PC-9 (cell line): ENCODE measurements at regions not wholly inside any gene's neighbourhood (a gene's known extent, or its start where the extent isn't known, plus 50 kb on each side); places are given as distances from the start of the nearest gene placed in this dataset.

Experiments used
- BruUV-seq: library from RNA; stranded (reverse); fragments of 400-500 nt; replicated peaks from 2 replicates; lab custom pipeline; 2021; lab: Mats Ljungman, UMichigan
- CTCF ChIA-PET: fragments of 300-600 bp; sonication (Branson Sonifier 250); formaldehyde crosslinking; loops from one replicate; lab custom pipeline; 2022; ENCODE audit warnings: antibody characterized with exemption; lab: Charles Lee
- POLR2A ChIA-PET: fragments of 300-600 bp; sonication (Branson Sonifier 250); formaldehyde crosslinking; loops from one replicate; lab custom pipeline; 2022; ENCODE audit warnings: antibody characterized with exemption; ENCODE audit not compliant: unreplicated experiment; lab: Charles Lee
- DNase-seq, 2 experiments: peaks; one replicate each; pipeline versions ENCODE4 v3.0.0 to v3.0.0-alpha.2; 2015 to 2022; ENCODE audit warnings: mixed read lengths in 1 of 2
- H2AFZ ChIP-seq: fragments of 200-600 bp; sonication (generic); 2 replicates; pipeline ENCODE4 v1.8.1; 2017; ENCODE audit warnings: antibody characterized with exemption
- H3F3A ChIP-seq: fragments of 200-600 bp; sonication (generic); 2 replicates; pipeline ENCODE4 v1.8.1; 2017; ENCODE audit warnings: antibody characterized with exemption, mild to moderate bottlenecking, low read depth; ENCODE audit not compliant: insufficient read depth
- H3K27ac ChIP-seq: fragments of 200-600 bp; sonication (generic); 2 replicates; pipeline ENCODE4 v1.6.1; 2016; ENCODE audit warnings: mixed run types
- H3K27me3 ChIP-seq: fragments of 200-600 bp; sonication (generic); 2 replicates; pipeline ENCODE4 v1.6.1; 2016; ENCODE audit warnings: low read depth, mixed run types; ENCODE audit not compliant: insufficient read depth
- H3K36me3 ChIP-seq: fragments of 200-600 bp; sonication (generic); 2 replicates; pipeline ENCODE4 v1.6.1; 2016; ENCODE audit warnings: low read depth, mixed run types
- H3K4me1 ChIP-seq: fragments of 200-600 bp; sonication (generic); replicated peaks from 2 replicates; pipeline ENCODE4 v1.6.1; 2016; ENCODE audit warnings: mixed run types; ENCODE audit not compliant: insufficient read depth
- H3K4me2 ChIP-seq: fragments of 200-600 bp; sonication (generic); 2 replicates; pipeline ENCODE4 v1.6.1; 2017; ENCODE audit warnings: mixed run types
- H3K4me3 ChIP-seq: fragments of 200-600 bp; sonication (generic); 2 replicates; pipeline ENCODE4 v1.6.1; 2016; ENCODE audit warnings: mixed run types
- H3K79me2 ChIP-seq: fragments of 200-600 bp; sonication (generic); 2 replicates; pipeline ENCODE4 v1.6.1; 2017; ENCODE audit warnings: low read depth, mixed run types
- H3K9me2 ChIP-seq: fragments of 200-600 bp; sonication (generic); 2 replicates; pipeline ENCODE4 v1.8.1; 2017; ENCODE audit warnings: mild to moderate bottlenecking; ENCODE audit not compliant: insufficient read depth
- H3K9me3 ChIP-seq: fragments of 200-600 bp; sonication (generic); 2 replicates; pipeline ENCODE4 v1.8.1; 2016; ENCODE audit warnings: low read depth; ENCODE audit not compliant: insufficient read depth
- H4K20me1 ChIP-seq: fragments of 200-600 bp; sonication (generic); 2 replicates; pipeline ENCODE4 v1.8.1; 2017; ENCODE audit not compliant: insufficient read depth
- EZH2 ChIP-seq: fragments of 200-600 bp; sonication (generic); IDR thresholded peaks from 2 replicates; pipeline ENCODE4 v1.8.0; 2017; ENCODE audit warnings: antibody characterized with exemption, low read depth
- intact Hi-C: fragments of 100-400 bp; cut with micrococcal nuclease; formaldehyde crosslinking; loops from one replicate; pipeline ENCODE4 v1.10.0; 2022; ENCODE audit not compliant: unreplicated experiment
- TF ChIP-seq, protein P1 (sequence below): fragments of 200-600 bp; sonication (generic); conservative IDR thresholded peaks from 2 replicates; pipeline ENCODE4 v1.6.1; 2017; ENCODE audit warnings: mixed run types, antibody characterized with exemption, mild to moderate bottlenecking, moderate library complexity

DNA sequence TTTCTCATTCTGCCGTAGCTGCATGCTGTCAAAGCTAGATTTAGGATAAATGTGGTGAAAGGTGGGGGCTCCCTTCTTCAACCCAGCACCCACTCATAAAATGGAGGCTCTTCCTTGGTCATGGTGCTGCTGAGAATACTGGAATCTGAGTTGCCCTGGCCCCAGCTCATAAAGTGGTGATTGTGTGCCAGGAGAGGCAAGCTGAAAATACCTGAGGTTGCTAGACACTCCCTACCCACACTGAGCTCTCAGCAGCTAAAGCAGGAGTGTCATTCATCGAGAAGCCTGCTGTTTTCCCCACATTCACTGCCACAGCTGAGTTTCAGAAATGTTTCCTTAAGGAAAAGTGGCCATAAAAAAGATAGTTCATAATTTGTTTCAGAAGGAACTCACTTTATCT is 297.1 kb upstream of the RBMS1 start:
- H3K36me3 ChIP-seq = no peaks in the 10 kb centered on the region
- H3K9me3 ChIP-seq = no peaks in the 10 kb centered on the region
- no peak overlapping the region for H3K4me3 ChIP-seq
- POLR2A ChIA-PET = no interaction called here
- no peaks in the 10 kb centered on the region for H3K9me2 ChIP-seq
- no peaks in the 10 kb centered on the region for H3F3A ChIP-seq
- no peak overlapping the region for H2AFZ ChIP-seq
- no peaks in the 10 kb centered on the region for H3K79me2 ChIP-seq
- no peak overlapping the region for H3K4me2 ChIP-seq
- H3K4me1 ChIP-seq = no peaks in the 10 kb centered on the region; the same call in 1 of the 2 replicates
- H4K20me1 ChIP-seq = no peaks in the 10 kb centered on the region
- no TSS peak for BruUV-seq
- CTCF ChIA-PET = no interaction called here
- no peak for DNase-seq
- TF ChIP-seq, protein P1, sequence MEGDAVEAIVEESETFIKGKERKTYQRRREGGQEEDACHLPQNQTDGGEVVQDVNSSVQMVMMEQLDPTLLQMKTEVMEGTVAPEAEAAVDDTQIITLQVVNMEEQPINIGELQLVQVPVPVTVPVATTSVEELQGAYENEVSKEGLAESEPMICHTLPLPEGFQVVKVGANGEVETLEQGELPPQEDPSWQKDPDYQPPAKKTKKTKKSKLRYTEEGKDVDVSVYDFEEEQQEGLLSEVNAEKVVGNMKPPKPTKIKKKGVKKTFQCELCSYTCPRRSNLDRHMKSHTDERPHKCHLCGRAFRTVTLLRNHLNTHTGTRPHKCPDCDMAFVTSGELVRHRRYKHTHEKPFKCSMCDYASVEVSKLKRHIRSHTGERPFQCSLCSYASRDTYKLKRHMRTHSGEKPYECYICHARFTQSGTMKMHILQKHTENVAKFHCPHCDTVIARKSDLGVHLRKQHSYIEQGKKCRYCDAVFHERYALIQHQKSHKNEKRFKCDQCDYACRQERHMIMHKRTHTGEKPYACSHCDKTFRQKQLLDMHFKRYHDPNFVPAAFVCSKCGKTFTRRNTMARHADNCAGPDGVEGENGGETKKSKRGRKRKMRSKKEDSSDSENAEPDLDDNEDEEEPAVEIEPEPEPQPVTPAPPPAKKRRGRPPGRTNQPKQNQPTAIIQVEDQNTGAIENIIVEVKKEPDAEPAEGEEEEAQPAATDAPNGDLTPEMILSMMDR = no peak
- no peak for TF ChIP-seq EZH2
- intact Hi-C loops = no loop called here
- H3K27ac ChIP-seq = no peak overlapping the region
- no peaks in the 10 kb centered on the region for H3K27me3 ChIP-seq

- no peak for TF ChIP-seq EZH2
- TF ChIP-seq, protein P1 = no peak
- intact Hi-C loops = no loop called here
- DNase-seq = no peak
- Histone ChIP-seq H3K79me2 (no peaks in the 10 kb centered on the region), H3K36me3 (no peaks in the 10 kb centered on the region), H3K27ac (no peak overlapping the region), H2AFZ (no peak overlapping the region), H3K27me3 (no peaks in the 10 kb centered on the region), H3K4me3 (no peak overlapping the region), H3K9me3 (no peaks in the 10 kb centered on the region), H3K4me1 (no peaks in the 10 kb centered on the region; the same call in 1 of the 2 replicates), H4K20me1 (no peaks in the 10 kb centered on the region), H3K4me2 (no peak overlapping the region), H3K9me2 (no peaks in the 10 kb centered on the region), H3F3A (no peaks in the 10 kb centered on the region)
- POLR2A ChIA-PET = no interaction called here
- CTCF ChIA-PET = no interaction called here
- BruUV-seq = no TSS peak
Measured at GRCh38 chr2:160791884-160792283, 298.3 kb upstream of the RBMS1 start.

GRCh38 chr2:160792837-160793236 is 299.2 kb upstream of the RBMS1 start:
- POLR2A ChIA-PET = interaction anchor here (0.5 to 0.7 kb wide), 2 partner anchors 51 to 165 kb away, joined by 3 to 11 read pairs; no protein-coding TSS in a partner anchor
- Histone ChIP-seq H3K4me1 (no peaks in the 10 kb centered on the region; the same call in 1 of the 2 replicates), H3K36me3 (no peaks in the 10 kb centered on the region), H4K20me1 (no peaks in the 10 kb centered on the region), H3K4me2 (no peak overlapping the region), H3K4me3 (no peak overlapping the region), H2AFZ (no peak overlapping the region), H3K9me3 (no peaks in the 10 kb centered on the region), H3F3A (no peaks in the 10 kb centered on the region), H3K9me2 (no peaks in the 10 kb centered on the region), H3K79me2 (no peaks in the 10 kb centered on the region), H3K27ac (no peak overlapping the region), H3K27me3 (no peaks in the 10 kb centered on the region)
- TF ChIP-seq, protein P1 = no peak
- no peak for TF ChIP-seq EZH2
- no TSS peak for BruUV-seq
- no peak for DNase-seq
- CTCF ChIA-PET = no interaction called here
- intact Hi-C loops = no loop called here
